HG02763 (cell line): ENCODE measurements at regions not wholly inside any gene's neighbourhood (a gene's known extent, or its start where the extent isn't known, plus 50 kb on each side); places are given as distances from the start of the nearest gene placed in this dataset.

Experiments
- ATAC-seq: cut with Tn5 transposase; IDR thresholded peaks from one replicate; pipeline ENCODE4 v1.9.1; 2021; ENCODE audit warnings: mild to moderate bottlenecking, moderate library complexity; ENCODE audit not compliant: unreplicated experiment

- no peak for ATAC-seq
Observed at GRCh38 chr1:232522189-232522588, 107.7 kb downstream of the SIPA1L2 start.

DNA sequence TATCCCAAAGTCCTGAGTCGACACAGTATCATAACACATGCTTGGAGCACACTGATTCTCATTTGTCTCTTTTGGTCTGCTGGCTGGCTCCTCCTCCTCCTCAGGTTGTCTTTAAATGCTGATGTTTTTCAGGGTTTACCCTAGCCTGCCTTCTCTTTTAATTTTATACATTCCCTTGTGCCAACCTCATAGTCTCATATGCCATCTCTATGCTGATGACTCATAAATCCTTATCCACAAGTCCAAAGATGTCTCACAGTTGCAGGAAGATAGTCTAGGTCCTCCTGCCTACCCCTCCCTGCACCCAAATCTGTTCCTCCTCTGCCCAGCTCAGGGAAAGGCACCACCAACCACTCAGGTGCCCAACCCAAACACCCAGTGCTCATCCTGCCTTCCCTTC lies 108.3 kb downstream of the SIPA1L2 start:
- ATAC-seq, result no peak

GRCh38 chr1:232519186-232519585 lies 110.7 kb downstream of the SIPA1L2 start:
- no peak for ATAC-seq

DNA sequence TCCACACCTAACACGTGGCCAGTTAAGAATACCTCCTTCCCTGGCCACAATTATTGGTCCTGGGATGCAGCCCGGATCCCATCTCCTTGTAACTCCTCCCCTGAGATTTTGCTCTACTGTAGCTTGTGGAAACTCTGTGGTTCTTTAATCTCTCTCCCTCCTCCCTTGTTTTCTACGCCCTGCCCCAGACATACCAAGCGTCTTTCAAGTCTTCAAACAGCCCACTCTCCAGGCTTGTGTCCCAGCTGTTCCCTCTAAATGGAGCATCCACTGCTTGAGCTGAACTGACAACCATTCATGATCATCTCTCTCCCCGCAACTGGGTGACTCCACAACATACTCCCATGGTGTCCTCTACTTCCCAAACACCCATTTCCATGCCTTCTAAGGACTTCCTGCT lies 111.6 kb downstream of the SIPA1L2 start:
- ATAC-seq, result no peak

DNA sequence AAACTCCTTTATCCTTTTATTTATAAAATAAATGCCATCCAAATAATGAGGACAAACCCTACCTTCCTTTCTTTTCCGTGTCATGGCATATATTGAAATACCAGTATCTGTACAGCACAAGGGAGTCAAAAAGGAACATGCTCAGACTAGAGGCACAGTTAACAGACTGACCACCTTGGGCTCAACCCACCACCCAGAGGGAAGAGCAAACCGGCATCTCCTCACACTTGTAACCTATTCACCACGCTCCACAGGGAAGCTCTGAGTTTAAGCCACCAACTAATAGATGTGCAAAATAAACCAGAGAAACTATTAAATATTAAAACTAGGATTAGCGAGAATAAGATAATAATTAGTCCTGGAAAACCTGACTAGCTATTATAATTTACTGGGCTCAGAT lies 112.7 kb downstream of the SIPA1L2 start:
- ATAC-seq, result no peak

- ATAC-seq, result no peak
Observed at GRCh38 chr1:232515706-232516105, 114.2 kb downstream of the SIPA1L2 start.

GRCh38 chr1:232512712-232513111 lies 117.2 kb downstream of the SIPA1L2 start:
- no peak for ATAC-seq

- ATAC-seq, result no peak
Observed at GRCh38 chr1:232511172-232511571, 118.8 kb downstream of the SIPA1L2 start.

DNA sequence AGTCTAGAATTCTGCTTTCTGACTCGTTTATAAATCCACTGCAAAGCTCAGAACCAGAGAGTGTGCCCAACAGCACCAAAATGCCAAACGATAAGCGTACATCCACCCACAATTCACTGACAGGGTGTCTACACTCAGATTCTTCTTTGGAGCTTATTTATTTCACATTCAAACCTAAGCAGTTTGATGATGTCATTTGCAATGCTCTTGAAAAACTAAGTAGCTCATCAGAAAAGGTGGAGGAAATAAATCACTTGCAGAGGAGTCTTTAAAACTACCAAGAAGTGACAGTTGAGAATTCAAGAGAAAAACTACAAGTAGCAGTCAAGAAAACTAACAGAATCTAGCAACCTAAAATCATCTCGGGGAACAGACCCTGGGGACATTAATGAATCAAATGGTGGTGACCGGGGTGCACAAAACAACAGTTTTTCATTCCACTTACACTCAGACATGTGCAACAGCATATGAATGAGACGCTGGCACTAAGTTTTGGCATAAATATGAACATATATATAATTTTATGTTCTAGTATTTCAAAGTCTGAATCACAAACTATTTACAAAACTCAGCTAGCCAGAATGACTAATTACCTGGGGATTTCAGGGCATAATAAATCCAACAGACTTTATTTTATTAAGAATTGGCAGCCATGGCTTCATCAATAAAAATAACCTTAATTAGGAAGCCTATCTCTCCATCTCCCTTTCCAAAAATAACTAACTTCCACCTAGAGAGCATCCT lies 119.4 kb downstream of the SIPA1L2 start:
- no peak for ATAC-seq

- no peak for ATAC-seq
Observed at GRCh38 chr1:232509570-232509969, 120.4 kb downstream of the SIPA1L2 start.

GRCh38 chr1:232508130-232508701 lies 121.7 kb downstream of the SIPA1L2 start:
- no peak for ATAC-seq

DNA sequence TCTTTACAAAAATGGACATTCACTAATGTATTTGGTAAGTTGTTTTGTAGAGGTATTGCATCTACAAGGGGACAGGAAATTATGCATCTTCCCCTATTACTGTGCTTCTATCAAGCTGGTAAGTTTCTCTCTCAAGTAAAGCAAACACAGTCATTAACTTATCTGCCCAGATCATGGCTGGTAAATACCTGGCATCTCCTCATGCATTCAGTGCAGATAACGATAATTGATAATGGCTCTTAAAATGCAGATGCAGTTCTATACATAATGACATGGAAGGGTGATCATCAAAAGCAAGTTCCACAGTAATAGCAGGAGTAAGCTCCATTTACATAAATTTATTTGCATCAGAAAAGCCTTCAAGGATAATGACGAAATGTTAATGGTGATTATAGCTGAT lies 122.4 kb downstream of the SIPA1L2 start:
- no peak for ATAC-seq

- no peak for ATAC-seq
Observed at GRCh38 chr1:232505884-232506283, 124.0 kb downstream of the SIPA1L2 start.

GRCh38 chr1:232504651-232505050 lies 125.3 kb downstream of the SIPA1L2 start:
- no peak for ATAC-seq

GRCh38 chr1:232503497-232503896 lies 126.4 kb downstream of the SIPA1L2 start:
- no peak for ATAC-seq

DNA sequence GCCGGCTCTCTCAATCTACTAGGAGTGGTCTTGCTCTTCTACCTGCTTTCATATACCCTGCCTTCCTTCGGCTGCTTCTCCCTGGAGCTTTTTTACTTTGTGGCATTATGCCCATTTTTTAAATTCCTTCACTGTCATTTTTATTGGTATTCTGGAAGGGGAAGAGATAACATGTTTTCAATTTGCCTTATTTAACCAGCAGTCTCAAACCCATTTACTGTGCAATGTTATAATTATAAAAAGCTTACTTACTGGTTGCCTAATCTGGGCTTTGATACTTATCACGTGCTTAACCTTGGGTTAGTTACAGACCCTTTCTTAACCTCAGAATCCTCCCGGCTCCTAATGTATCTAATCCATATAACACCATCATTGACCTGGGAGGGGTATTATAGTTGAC lies 128.1 kb downstream of the SIPA1L2 start:
- no peak for ATAC-seq

GRCh38 chr1:232499188-232499587 lies 130.7 kb downstream of the SIPA1L2 start:
- no peak for ATAC-seq

- ATAC-seq, result no peak
Observed at GRCh38 chr1:232493869-232494268, 136.1 kb downstream of the SIPA1L2 start.

DNA sequence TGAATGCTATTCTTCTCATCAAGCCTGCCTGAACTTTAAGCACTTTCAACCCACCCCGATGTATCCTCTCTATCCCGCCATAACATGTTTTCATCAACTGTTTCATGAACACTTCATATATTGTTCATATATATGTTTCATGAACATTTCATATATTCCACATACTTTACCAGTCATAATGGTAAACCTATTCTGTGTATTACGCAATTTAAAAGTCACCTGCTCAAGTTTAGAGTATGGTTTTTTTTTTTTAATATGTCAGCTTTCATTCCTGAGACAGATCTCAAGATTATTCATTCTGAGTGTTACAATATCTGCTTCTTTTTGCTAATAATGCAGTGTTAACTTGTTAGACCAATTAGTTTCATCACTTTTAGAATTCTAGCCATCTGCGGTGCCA lies 140.7 kb downstream of the SIPA1L2 start:
- ATAC-seq, result no peak

DNA sequence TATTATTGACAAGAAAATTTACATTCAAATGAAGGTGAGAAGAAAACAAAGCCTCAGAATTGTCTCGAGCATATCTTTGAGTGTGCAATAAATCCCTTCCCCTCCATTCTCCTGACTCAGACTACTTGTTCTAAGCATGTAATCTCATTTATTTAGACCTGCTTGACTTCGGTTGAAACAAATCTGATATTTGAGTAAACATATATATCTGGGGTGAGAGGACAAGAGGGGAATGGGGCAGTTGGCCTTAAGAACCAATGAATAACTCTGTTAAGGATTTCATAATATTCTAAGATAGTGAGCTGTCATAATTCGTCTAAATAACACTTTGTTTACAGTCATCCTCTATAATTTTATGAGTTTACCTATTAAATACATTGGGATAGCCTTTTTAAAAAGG lies 142.7 kb downstream of the SIPA1L2 start:
- ATAC-seq, result no peak

DNA sequence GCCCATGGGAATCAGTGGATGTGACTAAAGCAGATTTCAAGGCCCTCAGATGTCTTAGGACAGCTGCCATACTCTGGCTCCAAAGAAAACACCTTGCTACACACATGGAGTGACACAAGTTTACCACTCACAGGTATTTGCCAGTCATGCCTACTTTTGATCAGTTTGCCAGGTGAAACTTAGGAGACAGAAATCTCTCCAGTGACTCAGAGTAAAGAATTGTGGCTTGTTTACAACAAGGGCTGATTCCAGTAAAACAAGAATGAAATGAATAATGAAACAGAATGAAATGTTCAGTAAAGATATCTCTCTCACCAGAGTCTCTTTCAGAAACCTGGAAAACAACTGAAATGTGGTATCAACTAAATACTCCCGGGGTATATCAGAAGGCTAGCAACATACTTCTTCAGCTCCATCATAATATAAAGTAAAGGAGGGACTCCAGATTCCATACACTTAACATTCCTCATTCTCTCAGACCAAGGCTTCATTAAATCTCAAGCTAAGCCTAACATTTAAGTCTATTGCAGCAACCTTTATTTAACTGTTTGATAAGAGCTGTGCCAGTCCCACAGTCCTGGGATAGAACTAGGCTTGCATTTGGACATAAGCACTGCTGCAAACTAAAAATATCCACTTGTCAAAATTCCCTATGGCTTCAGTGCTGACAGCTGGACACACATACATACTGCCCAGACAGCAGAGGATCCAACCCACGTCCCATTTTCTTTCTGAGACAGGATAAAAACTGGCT lies 143.3 kb downstream of the SIPA1L2 start:
- no peak for ATAC-seq

DNA sequence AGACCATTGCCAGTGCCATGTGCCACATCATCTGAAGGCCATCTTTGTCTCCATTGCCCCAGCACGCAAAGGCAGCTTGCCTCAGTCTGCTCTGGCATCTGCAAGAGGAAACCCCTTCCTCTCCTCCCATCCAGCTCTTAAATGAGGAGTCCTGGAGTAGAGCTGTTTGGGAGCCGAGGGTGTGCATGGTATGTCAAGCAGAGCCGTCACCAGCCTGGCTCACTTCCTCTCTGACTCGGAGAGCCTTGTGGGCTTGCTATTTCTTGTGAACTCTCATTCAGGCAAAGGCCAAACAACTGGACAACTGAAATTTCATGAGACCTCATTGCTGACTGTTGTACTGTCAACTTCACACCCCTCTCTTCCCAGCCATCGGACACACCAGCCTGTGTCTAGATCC lies 143.9 kb downstream of the SIPA1L2 start:
- ATAC-seq, result no peak
